ENCODE measurements at regions not wholly inside any gene's neighbourhood (a gene's known extent, or its start where the extent isn't known, plus 50 kb on each side); places are given as distances from the start of the nearest gene placed in this dataset.

- TF ChIP-seq CTCF (IDR thresholded peaks at IDR 0.05), result no peak
- TF ChIP-seq POLR2A (IDR thresholded peaks at IDR 0.05), result no peak
Measured at GRCh38 chr11:100438376-100438775, 248.7 kb upstream of the ARHGAP42 start.

Measured in heart left ventricle (tissue), 13 donors.